WTC11 (cell line): ENCODE measurements at regions not wholly inside any gene's neighbourhood (a gene's known extent, or its start where the extent isn't known, plus 50 kb on each side); places are given as distances from the start of the nearest gene placed in this dataset.

Experiments
- ATAC-seq: fragments of 200-7000 bp; cut with Tn5 transposase; 2 replicates; pipeline ENCODE4 v1.10.0; 2021; ENCODE audit warnings: mild to moderate bottlenecking, moderate library complexity
- CTCF ChIA-PET: fragments of 300-600 bp; sonication (Branson Sonifier 250); formaldehyde crosslinking; loops from one replicate; lab custom pipeline; 2021; ENCODE audit warnings: antibody characterized with exemption; lab: Charles Lee
- POLR2A ChIA-PET: fragments of 350-600 bp; sonication (Branson Sonifier 250); formaldehyde crosslinking; loops from one replicate; lab custom pipeline; 2021; ENCODE audit warnings: antibody characterized with exemption; lab: Charles Lee
- DNase-seq: peaks from one replicate; pipeline ENCODE4 v3.0.0; 2021; ENCODE audit warnings: low spot score
- H3K27ac Mint-ChIP-seq: 2 replicates; pipeline ENCODE4 v1.8.0; 2021; ENCODE audit warnings: mixed read lengths
- H3K27me3 Mint-ChIP-seq: 2 replicates; pipeline ENCODE4 v1.8.0; 2021; ENCODE audit warnings: low read depth, mild to moderate bottlenecking, moderate library complexity, mixed read lengths
- H3K36me3 Mint-ChIP-seq: 2 replicates; pipeline ENCODE4 v1.8.0; 2021; ENCODE audit warnings: mixed read lengths
- H3K4me1 Mint-ChIP-seq: 2 replicates; pipeline ENCODE4 v1.8.0; 2022; ENCODE audit warnings: mixed read lengths
- H3K4me3 Mint-ChIP-seq: 2 replicates; pipeline ENCODE4 v1.8.0; 2021; ENCODE audit warnings: mild to moderate bottlenecking, moderate library complexity, mixed read lengths
- H3K9me3 Mint-ChIP-seq: 2 replicates; pipeline ENCODE4 v1.8.0; 2021; ENCODE audit warnings: mixed read lengths
- AR ChIP-seq: fragments of 250-450 bp; sonication (Bioruptor Pico); IDR thresholded peaks from 2 replicates; pipeline ENCODE4 v1.9.0; 2021; ENCODE audit warnings: mild to moderate bottlenecking
- ATF3 ChIP-seq: sonication (generic); formaldehyde crosslinking; conservative IDR thresholded peaks from 2 replicates; pipeline ENCODE4 v1.8.1; 2022; ENCODE audit warnings: mild to moderate bottlenecking, missing genetic modification reagents
- EMX1 ChIP-seq: fragments of 250-450 bp; sonication (Bioruptor Pico); IDR thresholded peaks from 2 replicates; pipeline ENCODE4 v1.8.0; 2021; ENCODE audit warnings: mild to moderate bottlenecking
- ESRRA ChIP-seq: sonication (generic); formaldehyde crosslinking; IDR thresholded peaks from 2 replicates; pipeline ENCODE4 v1.8.1; 2022; ENCODE audit warnings: mild to moderate bottlenecking, missing genetic modification reagents, borderline replicate concordance
- JUN ChIP-seq: sonication (generic); formaldehyde crosslinking; IDR thresholded peaks from 2 replicates; pipeline ENCODE4 v1.8.0; 2023; ENCODE audit warnings: mild to moderate bottlenecking, missing genetic modification reagents
- NR3C1 ChIP-seq: sonication (generic); formaldehyde crosslinking; conservative IDR thresholded peaks from 2 replicates; pipeline ENCODE4 v1.8.1; 2023; ENCODE audit warnings: low read depth, mild to moderate bottlenecking, missing genetic modification reagents
- TF ChIP-seq, protein P1 (sequence below): sonication (generic); formaldehyde crosslinking; conservative IDR thresholded peaks from 2 replicates; pipeline ENCODE4 v1.8.1; 2023; ENCODE audit warnings: mild to moderate bottlenecking, low read depth, missing genetic modification reagents, moderate library complexity
- TF ChIP-seq, protein P2 (sequence below): sonication (generic); formaldehyde crosslinking; IDR thresholded peaks from 2 replicates; pipeline ENCODE4 v1.8.0; 2022; ENCODE audit warnings: missing genetic modification reagents
- TF ChIP-seq, protein P3 (sequence below): sonication (generic); formaldehyde crosslinking; IDR thresholded peaks from 2 replicates; pipeline ENCODE4 v1.8.1; 2023; ENCODE audit warnings: mild to moderate bottlenecking, moderate library complexity, missing genetic modification reagents
- TF ChIP-seq, protein P4 (sequence below): sonication (generic); formaldehyde crosslinking; IDR thresholded peaks from 2 replicates; pipeline ENCODE4 v1.8.1; 2022; ENCODE audit warnings: mild to moderate bottlenecking, missing genetic modification reagents, moderate library complexity, borderline replicate concordance
- TF ChIP-seq, protein P5 (sequence below): fragments of 250-450 bp; sonication (Bioruptor Pico); conservative IDR thresholded peaks from 2 replicates; pipeline ENCODE4 v1.9.0; 2021; ENCODE audit warnings: mild to moderate bottlenecking
- TF ChIP-seq, protein P6 (sequence below): sonication (generic); formaldehyde crosslinking; IDR thresholded peaks from 2 replicates; pipeline ENCODE4 v1.8.1; 2023; ENCODE audit warnings: mild to moderate bottlenecking, missing genetic modification reagents

DNA sequence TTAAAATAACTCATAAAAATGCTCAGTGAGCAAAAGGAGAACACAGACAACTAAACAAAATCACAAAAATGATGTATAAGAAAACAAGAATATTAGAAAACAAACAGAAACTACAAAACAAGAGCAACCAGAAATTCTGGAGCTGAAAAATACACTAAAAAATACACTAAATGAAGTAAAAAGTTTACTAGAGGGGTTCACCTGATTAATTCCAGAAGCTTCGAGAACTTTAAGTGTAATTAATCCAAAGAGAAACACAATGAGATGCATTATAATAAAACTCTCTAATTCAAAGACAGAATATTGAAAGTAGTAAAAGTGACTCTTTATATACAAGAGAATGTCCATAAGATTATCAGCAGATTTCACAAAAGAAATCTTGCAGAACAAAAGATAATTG lies 558.4 kb downstream of the CCER1 start:
- no peak overlapping the region for H3K27ac Mint-ChIP-seq
- peaks cover 17% of the 10 kb centered on the region for H3K9me3 Mint-ChIP-seq
- H3K27me3 Mint-ChIP-seq, result no peaks in the 10 kb centered on the region
- POLR2A ChIA-PET, result no interaction called here
- no peak for DNase-seq
- peaks cover 13% of the 10 kb centered on the region for H3K36me3 Mint-ChIP-seq
- ATAC-seq, result no peak
- H3K4me1 Mint-ChIP-seq, result no peaks in the 10 kb centered on the region
- TF ChIP-seq AR (CRISPR knock-in tag), result no peak
- TF ChIP-seq, all 79 proteins: peak for 0
- no peak overlapping the region for H3K4me3 Mint-ChIP-seq
- CTCF ChIA-PET, result no interaction called here

GRCh38 chr12:90393652-90394051 lies 561.3 kb downstream of the CCER1 start:
- Mint-ChIP-seq H3K36me3 (peaks cover 13% of the 10 kb centered on the region), H3K4me1 (no peaks in the 10 kb centered on the region), H3K4me3 (no peak overlapping the region), H3K27me3 (no peaks in the 10 kb centered on the region), H3K27ac (no peak overlapping the region), H3K9me3 (peaks cover 17% of the 10 kb centered on the region)
- DNase-seq (no peak), ATAC-seq (no peak)
- ChIA-PET CTCF (interaction anchor here (0.7 to 1.2 kb wide), 2 partner anchors 14 to 989 kb away, joined by 3 read pairs; no protein-coding TSS in a partner anchor), POLR2A (interaction anchor here (0.7 kb wide), 1 partner anchor 408 kb away, joined by 7 read pairs; no protein-coding TSS in a partner anchor)
- TF ChIP-seq ATF3, result no peak
- TF ChIP-seq JUN, result no peak
- no peak for TF ChIP-seq ESRRA (CRISPR knock-in tag)
- TF ChIP-seq, protein P1, sequence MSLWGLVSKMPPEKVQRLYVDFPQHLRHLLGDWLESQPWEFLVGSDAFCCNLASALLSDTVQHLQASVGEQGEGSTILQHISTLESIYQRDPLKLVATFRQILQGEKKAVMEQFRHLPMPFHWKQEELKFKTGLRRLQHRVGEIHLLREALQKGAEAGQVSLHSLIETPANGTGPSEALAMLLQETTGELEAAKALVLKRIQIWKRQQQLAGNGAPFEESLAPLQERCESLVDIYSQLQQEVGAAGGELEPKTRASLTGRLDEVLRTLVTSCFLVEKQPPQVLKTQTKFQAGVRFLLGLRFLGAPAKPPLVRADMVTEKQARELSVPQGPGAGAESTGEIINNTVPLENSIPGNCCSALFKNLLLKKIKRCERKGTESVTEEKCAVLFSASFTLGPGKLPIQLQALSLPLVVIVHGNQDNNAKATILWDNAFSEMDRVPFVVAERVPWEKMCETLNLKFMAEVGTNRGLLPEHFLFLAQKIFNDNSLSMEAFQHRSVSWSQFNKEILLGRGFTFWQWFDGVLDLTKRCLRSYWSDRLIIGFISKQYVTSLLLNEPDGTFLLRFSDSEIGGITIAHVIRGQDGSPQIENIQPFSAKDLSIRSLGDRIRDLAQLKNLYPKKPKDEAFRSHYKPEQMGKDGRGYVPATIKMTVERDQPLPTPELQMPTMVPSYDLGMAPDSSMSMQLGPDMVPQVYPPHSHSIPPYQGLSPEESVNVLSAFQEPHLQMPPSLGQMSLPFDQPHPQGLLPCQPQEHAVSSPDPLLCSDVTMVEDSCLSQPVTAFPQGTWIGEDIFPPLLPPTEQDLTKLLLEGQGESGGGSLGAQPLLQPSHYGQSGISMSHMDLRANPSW (CRISPR knock-in tag), result no peak
- no peak for TF ChIP-seq EMX1 (CRISPR knock-in tag)
- no peak for TF ChIP-seq NR3C1 (CRISPR knock-in tag)
- TF ChIP-seq, protein P2, sequence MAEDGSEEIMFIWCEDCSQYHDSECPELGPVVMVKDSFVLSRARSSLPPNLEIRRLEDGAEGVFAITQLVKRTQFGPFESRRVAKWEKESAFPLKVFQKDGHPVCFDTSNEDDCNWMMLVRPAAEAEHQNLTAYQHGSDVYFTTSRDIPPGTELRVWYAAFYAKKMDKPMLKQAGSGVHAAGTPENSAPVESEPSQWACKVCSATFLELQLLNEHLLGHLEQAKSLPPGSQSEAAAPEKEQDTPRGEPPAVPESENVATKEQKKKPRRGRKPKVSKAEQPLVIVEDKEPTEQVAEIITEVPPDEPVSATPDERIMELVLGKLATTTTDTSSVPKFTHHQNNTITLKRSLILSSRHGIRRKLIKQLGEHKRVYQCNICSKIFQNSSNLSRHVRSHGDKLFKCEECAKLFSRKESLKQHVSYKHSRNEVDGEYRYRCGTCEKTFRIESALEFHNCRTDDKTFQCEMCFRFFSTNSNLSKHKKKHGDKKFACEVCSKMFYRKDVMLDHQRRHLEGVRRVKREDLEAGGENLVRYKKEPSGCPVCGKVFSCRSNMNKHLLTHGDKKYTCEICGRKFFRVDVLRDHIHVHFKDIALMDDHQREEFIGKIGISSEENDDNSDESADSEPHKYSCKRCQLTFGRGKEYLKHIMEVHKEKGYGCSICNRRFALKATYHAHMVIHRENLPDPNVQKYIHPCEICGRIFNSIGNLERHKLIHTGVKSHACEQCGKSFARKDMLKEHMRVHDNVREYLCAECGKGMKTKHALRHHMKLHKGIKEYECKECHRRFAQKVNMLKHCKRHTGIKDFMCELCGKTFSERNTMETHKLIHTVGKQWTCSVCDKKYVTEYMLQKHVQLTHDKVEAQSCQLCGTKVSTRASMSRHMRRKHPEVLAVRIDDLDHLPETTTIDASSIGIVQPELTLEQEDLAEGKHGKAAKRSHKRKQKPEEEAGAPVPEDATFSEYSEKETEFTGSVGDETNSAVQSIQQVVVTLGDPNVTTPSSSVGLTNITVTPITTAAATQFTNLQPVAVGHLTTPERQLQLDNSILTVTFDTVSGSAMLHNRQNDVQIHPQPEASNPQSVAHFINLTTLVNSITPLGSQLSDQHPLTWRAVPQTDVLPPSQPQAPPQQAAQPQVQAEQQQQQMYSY (CRISPR knock-in tag), result no peak
- TF ChIP-seq, protein P3, sequence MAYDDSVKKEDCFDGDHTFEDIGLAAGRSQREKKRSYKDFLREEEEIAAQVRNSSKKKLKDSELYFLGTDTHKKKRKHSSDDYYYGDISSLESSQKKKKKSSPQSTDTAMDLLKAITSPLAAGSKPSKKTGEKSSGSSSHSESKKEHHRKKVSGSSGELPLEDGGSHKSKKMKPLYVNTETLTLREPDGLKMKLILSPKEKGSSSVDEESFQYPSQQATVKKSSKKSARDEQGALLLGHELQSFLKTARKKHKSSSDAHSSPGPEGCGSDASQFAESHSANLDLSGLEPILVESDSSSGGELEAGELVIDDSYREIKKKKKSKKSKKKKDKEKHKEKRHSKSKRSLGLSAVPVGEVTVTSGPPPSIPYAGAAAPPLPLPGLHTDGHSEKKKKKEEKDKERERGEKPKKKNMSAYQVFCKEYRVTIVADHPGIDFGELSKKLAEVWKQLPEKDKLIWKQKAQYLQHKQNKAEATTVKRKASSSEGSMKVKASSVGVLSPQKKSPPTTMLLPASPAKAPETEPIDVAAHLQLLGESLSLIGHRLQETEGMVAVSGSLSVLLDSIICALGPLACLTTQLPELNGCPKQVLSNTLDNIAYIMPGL (CRISPR knock-in tag), result no peak
- TF ChIP-seq, protein P4, sequence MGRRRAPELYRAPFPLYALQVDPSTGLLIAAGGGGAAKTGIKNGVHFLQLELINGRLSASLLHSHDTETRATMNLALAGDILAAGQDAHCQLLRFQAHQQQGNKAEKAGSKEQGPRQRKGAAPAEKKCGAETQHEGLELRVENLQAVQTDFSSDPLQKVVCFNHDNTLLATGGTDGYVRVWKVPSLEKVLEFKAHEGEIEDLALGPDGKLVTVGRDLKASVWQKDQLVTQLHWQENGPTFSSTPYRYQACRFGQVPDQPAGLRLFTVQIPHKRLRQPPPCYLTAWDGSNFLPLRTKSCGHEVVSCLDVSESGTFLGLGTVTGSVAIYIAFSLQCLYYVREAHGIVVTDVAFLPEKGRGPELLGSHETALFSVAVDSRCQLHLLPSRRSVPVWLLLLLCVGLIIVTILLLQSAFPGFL (CRISPR knock-in tag), result no peak
- TF ChIP-seq, protein P5, sequence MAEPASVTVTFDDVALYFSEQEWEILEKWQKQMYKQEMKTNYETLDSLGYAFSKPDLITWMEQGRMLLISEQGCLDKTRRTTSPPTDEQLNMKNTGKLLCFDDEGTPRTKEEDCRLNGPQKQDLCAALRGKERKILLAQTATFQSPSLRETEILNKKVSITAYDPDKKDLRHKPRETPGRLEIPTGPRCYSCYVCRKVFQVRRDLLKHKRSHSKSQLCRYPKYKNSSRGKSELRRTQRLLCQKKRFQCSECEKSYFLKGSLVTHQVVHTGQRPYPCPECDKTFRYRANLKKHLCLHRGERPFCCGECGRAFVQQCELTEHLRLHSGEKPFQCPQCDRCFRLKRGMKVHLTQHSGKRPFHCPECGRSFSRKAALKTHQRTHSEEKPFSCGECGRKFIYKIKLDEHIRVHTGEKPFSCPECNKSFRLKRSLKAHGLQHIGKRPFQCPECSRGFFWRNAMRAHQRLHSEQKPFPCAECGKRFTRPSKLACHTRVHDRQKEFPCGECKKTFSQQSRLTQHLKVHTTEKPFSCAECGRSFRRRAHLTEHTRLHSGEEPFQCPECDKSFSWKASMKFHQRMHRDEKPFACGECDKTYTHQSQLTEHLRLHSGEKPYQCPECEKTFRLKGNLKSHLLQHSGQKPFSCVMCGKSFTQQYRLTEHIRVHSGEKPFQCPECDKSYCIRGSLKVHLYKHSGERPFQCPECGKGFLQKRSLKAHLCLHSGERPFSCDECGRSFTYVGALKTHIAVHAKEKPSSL (CRISPR knock-in tag), result no peak
- TF ChIP-seq, protein P6, sequence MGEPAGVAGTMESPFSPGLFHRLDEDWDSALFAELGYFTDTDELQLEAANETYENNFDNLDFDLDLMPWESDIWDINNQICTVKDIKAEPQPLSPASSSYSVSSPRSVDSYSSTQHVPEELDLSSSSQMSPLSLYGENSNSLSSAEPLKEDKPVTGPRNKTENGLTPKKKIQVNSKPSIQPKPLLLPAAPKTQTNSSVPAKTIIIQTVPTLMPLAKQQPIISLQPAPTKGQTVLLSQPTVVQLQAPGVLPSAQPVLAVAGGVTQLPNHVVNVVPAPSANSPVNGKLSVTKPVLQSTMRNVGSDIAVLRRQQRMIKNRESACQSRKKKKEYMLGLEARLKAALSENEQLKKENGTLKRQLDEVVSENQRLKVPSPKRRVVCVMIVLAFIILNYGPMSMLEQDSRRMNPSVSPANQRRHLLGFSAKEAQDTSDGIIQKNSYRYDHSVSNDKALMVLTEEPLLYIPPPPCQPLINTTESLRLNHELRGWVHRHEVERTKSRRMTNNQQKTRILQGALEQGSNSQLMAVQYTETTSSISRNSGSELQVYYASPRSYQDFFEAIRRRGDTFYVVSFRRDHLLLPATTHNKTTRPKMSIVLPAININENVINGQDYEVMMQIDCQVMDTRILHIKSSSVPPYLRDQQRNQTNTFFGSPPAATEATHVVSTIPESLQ (CRISPR knock-in tag), result no peak
